ENCODE measurements at regions not wholly inside any gene's neighbourhood (a gene's known extent, or its start where the extent isn't known, plus 50 kb on each side); places are given as distances from the start of the nearest gene placed in this dataset.

DNA sequence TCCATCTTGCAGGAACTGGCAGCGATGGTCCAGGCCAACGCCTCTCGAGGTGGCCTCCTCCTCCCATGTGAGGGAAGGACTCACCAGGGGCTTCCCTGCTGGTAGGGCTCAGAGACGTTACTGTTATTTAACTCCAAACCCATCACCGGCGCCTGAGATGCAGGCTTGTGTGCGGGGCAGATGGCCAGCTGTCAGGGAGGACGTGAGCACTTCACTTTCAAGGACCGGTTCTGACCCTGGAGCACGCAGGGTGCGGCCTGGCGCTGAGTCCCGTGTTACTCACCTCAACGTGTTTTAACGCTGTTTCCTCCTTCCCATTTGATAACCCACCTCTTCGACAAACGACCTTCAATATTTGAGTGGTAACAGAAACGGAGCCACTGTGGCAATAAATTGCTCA is 350.2 kb downstream of the ZNF516 start:
- Histone ChIP-seq H3K9me1 (ENCODE audit: control insufficient read depth, insufficient read depth, low read length) (no peaks in the 10 kb centered on the region), H3K4me3 (no peak overlapping the region), H3K4me1 (replicated peaks in 1 of 2; ENCODE audit: control insufficient read depth in 2 of 2, insufficient read depth in 2 of 2, low read length in 2 of 2) (no peaks in the 10 kb centered on the region), H3K9ac (ENCODE audit: insufficient read depth in 1 of 2, low read depth in 2 of 2, low read length in 2 of 2) (no peak overlapping the region), H3K79me2 (ENCODE audit: control insufficient read depth, insufficient read depth, low read length) (no peaks in the 10 kb centered on the region), H3K36me3 (ENCODE audit: control insufficient read depth, insufficient read depth, low read length) (no peaks in the 10 kb centered on the region), H3K4me2 (ENCODE audit: insufficient read depth, low read length) (no peak overlapping the region), H3K27me3 (ENCODE audit: control insufficient read depth in 2 of 2, insufficient read depth in 2 of 2, low read length in 2 of 2) (peaks cover 0 to 25% of the 10 kb centered on the region in 2 experiments; a peak in 2 of 5 replicates), H4K20me1 (replicated peaks; ENCODE audit: control insufficient read depth, insufficient read depth, low read length) (no peaks in the 10 kb centered on the region), H2AFZ (ENCODE audit: low read depth, low read length) (no peak overlapping the region), H3K27ac (ENCODE audit: extremely low read depth, low read depth, low read length) (no peak overlapping the region), H3K9me3 (replicated peaks; ENCODE audit: control insufficient read depth, insufficient read depth, low read depth, low read length) (no peaks in the 10 kb centered on the region)
- FAIRE-seq, result no peak
- intact Hi-C loops (cut with micrococcal nuclease) (no loop called here), in situ Hi-C loops (cut with MboI) (no loop called here)
- BruUV-seq (replicated peaks), result no TSS peak
- no peak for DNase-seq (ENCODE audit: extremely low read depth in 1 of 4, low spot score in 3 of 4)
- POLR2A ChIA-PET, result no interaction called here
- no peak for ATAC-seq
- TF ChIP-seq TOE1 (IDR thresholded peaks at IDR 0.05; ENCODE audit: borderline replicate concordance) (no peak), TOE1 (CRISPR knock-in tag; IDR thresholded peaks at IDR 0.05; ENCODE audit: borderline replicate concordance, low read depth) (no peak), GTF2F1 (IDR thresholded peaks at IDR 0.05; ENCODE audit: low read depth, low read length) (no peak), SAP30 (IDR thresholded peaks at IDR 0.05; ENCODE audit: borderline replicate concordance, insufficient read depth, low read depth, low read length, poor library complexity, severe bottlenecking) (no peak), HDGF (IDR thresholded peaks at IDR 0.05) (no peak), ZNF224 (CRISPR knock-in tag; IDR thresholded peaks at IDR 0.05) (no peak), POLR3A (IDR thresholded peaks at IDR 0.05; ENCODE audit: borderline replicate concordance, extremely low read depth, insufficient read depth, insufficient read length) (no peak), MTA2 (IDR thresholded peaks at IDR 0.05; ENCODE audit: low read depth) (no peak), POLR3G (IDR thresholded peaks at IDR 0.05; ENCODE audit: extremely low read depth, insufficient read length, insufficient replicate concordance) (no peak), ZNF41 (CRISPR knock-in tag; conservative IDR thresholded peaks at IDR 0.05) (no peak)
- TF ChIP-seq, protein P1, sequence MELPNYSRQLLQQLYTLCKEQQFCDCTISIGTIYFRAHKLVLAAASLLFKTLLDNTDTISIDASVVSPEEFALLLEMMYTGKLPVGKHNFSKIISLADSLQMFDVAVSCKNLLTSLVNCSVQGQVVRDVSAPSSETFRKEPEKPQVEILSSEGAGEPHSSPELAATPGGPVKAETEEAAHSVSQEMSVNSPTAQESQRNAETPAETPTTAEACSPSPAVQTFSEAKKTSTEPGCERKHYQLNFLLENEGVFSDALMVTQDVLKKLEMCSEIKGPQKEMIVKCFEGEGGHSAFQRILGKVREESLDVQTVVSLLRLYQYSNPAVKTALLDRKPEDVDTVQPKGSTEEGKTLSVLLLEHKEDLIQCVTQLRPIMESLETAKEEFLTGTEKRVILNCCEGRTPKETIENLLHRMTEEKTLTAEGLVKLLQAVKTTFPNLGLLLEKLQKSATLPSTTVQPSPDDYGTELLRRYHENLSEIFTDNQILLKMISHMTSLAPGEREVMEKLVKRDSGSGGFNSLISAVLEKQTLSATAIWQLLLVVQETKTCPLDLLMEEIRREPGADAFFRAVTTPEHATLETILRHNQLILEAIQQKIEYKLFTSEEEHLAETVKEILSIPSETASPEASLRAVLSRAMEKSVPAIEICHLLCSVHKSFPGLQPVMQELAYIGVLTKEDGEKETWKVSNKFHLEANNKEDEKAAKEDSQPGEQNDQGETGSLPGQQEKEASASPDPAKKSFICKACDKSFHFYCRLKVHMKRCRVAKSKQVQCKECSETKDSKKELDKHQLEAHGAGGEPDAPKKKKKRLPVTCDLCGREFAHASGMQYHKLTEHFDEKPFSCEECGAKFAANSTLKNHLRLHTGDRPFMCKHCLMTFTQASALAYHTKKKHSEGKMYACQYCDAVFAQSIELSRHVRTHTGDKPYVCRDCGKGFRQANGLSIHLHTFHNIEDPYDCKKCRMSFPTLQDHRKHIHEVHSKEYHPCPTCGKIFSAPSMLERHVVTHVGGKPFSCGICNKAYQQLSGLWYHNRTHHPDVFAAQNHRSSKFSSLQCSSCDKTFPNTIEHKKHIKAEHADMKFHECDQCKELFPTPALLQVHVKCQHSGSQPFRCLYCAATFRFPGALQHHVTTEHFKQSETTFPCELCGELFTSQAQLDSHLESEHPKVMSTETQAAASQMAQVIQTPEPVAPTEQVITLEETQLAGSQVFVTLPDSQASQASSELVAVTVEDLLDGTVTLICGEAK (IDR thresholded peaks at IDR 0.05), result no peak
- TF ChIP-seq, protein P1 (CRISPR knock-in tag; IDR thresholded peaks at IDR 0.05), result no peak
- CTCF ChIA-PET (ENCODE audit: low intra/inter-chr PET ratio), result no interaction called here
- WGBS (ENCODE audit: insufficient coverage, low coverage, missing lambda C conversion rate), result 0% methylated on average over 15 of the region's 18 CpGs

All from K562 (cell line).